ENCODE measurements at regions not wholly inside any gene's neighbourhood (a gene's known extent, or its start where the extent isn't known, plus 50 kb on each side); places are given as distances from the start of the nearest gene placed in this dataset.
"Not testable (repeated sequence)": the region's sequence is repeated elsewhere in the genome, so short reads cannot be mapped to it uniquely, and the experiment has no call there.

DNA sequence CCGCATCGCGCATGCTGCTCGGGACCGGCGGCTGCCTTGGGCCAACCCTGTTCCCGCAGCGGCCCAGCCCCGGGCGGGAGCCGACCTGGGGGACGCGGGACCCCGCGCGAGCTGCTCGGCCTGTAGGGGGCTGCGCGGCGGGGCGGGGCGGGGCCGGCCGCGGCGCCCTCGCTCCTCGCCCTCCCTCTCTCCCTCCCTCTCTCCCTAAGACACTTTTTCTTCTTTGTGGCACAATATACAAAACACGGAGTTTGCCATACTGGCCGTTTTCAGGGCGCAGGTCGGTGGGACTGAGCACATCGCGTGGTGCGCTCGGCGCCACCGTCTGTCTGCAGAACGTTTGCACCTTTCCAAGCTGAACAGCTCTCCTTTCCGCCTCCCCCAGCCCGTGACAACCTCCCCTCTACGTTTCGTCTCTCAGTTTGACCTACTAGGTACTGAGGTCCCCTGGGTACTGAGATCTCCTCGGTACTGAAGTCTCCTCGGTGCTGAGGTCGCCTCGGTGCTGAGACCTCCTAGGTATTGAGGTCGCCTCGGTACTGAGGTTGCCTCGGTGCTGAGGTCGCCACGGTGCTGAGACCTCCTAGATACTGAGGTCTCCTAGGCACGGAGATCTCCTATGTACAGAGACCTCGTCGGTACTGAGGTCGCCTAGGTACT is 261.1 kb upstream of the PLCXD1 start:
- no peaks in the 10 kb centered on the region for H3K36me3 ChIP-seq (ENCODE audit: low read depth)
- peak overlapping the region; percentile 59 for H3K4me2 ChIP-seq
- CTCF ChIA-PET = no interaction called here
- H3K9me3 ChIP-seq (ENCODE audit: insufficient read depth, low read depth) = no peaks in the 10 kb centered on the region
- no peaks in the 10 kb centered on the region for H3K27me3 ChIP-seq (ENCODE audit: insufficient read depth, low read depth)
- no peaks in the 10 kb centered on the region for H3F3A ChIP-seq (ENCODE audit: insufficient read depth, low read depth)
- peak; percentile 9 to 20 for DNase-seq
- H3K9me2 ChIP-seq (ENCODE audit: insufficient read depth) = no peaks in the 10 kb centered on the region
- POLR2A ChIA-PET (ENCODE audit: unreplicated experiment) = no interaction called here
- no TSS peak for BruUV-seq (replicated peaks)
- H3K79me2 ChIP-seq (ENCODE audit: low read depth) = no peaks in the 10 kb centered on the region
- TF ChIP-seq, protein P1, sequence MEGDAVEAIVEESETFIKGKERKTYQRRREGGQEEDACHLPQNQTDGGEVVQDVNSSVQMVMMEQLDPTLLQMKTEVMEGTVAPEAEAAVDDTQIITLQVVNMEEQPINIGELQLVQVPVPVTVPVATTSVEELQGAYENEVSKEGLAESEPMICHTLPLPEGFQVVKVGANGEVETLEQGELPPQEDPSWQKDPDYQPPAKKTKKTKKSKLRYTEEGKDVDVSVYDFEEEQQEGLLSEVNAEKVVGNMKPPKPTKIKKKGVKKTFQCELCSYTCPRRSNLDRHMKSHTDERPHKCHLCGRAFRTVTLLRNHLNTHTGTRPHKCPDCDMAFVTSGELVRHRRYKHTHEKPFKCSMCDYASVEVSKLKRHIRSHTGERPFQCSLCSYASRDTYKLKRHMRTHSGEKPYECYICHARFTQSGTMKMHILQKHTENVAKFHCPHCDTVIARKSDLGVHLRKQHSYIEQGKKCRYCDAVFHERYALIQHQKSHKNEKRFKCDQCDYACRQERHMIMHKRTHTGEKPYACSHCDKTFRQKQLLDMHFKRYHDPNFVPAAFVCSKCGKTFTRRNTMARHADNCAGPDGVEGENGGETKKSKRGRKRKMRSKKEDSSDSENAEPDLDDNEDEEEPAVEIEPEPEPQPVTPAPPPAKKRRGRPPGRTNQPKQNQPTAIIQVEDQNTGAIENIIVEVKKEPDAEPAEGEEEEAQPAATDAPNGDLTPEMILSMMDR (conservative IDR thresholded peaks at IDR 0.05) = no peak
- H3K4me3 ChIP-seq = peak overlapping the region; percentile 36; the same call in 1 of the 2 replicates
- H4K20me1 ChIP-seq (ENCODE audit: insufficient read depth) = no peaks in the 10 kb centered on the region
- intact Hi-C loops (cut with micrococcal nuclease; ENCODE audit: unreplicated experiment) = no loop called here
- H3K27ac ChIP-seq = no peak overlapping the region
- no peaks in the 10 kb centered on the region for H3K4me1 ChIP-seq (replicated peaks; ENCODE audit: insufficient read depth)
- no peak overlapping the region for H2AFZ ChIP-seq

GRCh38 chrX:24139-24538 is 257.0 kb upstream of the PLCXD1 start:
- POLR2A ChIA-PET (ENCODE audit: unreplicated experiment); H3K79me2 ChIP-seq (ENCODE audit: low read depth); DNase-seq; H2AFZ ChIP-seq; BruUV-seq (replicated peaks); H3K4me1 ChIP-seq (replicated peaks; ENCODE audit: insufficient read depth); intact Hi-C loops (cut with micrococcal nuclease; ENCODE audit: unreplicated experiment); H3F3A ChIP-seq (ENCODE audit: insufficient read depth, low read depth); H3K27me3 ChIP-seq (ENCODE audit: insufficient read depth, low read depth); CTCF ChIA-PET; H3K4me3 ChIP-seq; H4K20me1 ChIP-seq (ENCODE audit: insufficient read depth); H3K27ac ChIP-seq; H3K9me2 ChIP-seq (ENCODE audit: insufficient read depth); H3K9me3 ChIP-seq (ENCODE audit: insufficient read depth, low read depth); H3K4me2 ChIP-seq; H3K36me3 ChIP-seq (ENCODE audit: low read depth): not testable (repeated sequence)
